ENCODE measurements at regions not wholly inside any gene's neighbourhood (a gene's known extent, or its start where the extent isn't known, plus 50 kb on each side); places are given as distances from the start of the nearest gene placed in this dataset.

DNA sequence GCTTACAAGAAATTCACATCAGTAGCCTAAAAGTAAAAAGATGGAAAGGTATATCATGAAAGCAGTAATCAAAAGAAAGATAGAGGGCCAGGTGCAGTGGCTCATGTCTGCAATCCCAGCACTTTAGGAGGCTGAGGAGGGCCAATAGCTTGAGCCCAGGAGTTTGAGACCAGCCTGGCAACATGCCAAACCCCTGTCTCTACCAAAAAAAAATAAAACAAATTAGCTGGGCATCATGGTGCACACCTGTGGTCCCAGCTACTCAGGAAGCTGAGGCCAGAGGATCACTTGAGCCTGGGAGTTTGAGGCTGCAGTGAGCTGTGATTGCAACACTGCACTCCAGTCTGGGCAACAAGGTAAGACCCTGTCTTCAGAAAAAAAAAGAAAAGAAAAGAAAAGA lies 55.5 kb downstream of the GSPT2 start:
- no peak for DNase-seq (ENCODE audit: low read depth in 3 of 3, low spot score in 2 of 3)

DNA sequence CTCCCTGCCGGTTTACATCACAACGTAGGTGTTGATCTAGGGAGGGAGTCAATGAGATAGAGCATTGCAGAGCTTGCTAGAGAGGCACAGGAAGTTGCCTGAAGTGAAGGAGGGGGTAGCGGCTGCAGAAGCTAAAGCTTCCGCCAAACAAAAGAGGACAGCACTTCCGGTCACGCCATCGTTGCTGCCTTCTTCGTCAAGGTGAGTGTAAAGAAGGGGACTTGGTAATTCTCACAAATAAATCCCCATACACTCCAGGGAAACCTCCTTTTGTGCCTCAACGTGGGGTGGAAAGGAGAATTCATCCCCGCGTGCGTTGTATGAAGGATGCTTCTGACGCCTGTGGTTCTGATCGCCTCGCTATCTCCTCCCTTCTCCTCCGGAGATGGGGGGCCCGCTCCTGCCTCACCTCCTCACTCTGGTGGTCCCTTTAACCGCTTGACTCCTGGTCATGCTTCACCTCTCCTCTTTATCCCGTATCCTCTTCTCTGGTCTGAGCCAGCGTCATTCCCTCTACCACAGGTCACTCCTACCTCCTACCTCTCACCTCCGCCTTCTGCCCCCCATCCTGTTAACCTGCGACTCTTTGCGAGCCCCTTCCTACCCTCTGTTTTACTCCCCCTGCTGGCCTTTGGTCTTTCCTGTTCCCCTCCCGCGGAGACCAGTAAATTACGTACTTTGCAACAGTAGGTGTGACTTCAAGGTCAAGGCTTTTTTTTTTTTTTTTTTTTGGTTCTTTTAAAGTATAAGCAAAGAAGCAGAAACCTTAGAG lies 59.9 kb downstream of the GSPT2 start:
- DNase-seq (ENCODE audit: low read depth in 3 of 3, low spot score in 2 of 3), result peak in 2 of 3 donors; percentile 15 to 35

DNA sequence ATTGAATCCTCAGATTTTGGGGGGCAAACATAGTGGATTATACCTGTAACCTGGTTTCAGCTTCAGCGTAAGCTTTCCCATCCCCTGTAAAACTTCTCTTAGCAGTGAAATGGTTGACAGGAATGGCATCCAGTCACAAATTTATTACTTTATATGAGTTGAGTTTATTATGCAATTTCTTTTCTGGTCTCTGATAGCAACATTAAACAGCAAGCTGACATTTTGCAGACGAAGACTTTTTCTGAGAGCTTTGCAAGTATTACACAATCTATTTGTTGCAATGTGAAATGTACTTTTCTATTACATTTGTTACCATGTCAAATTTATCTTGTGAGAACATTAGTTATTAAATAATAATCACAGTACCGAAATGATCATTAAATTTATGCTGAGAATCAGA lies 60.6 kb downstream of the GSPT2 start:
- DNase-seq (ENCODE audit: low read depth in 3 of 3, low spot score in 2 of 3), result no peak

DNA sequence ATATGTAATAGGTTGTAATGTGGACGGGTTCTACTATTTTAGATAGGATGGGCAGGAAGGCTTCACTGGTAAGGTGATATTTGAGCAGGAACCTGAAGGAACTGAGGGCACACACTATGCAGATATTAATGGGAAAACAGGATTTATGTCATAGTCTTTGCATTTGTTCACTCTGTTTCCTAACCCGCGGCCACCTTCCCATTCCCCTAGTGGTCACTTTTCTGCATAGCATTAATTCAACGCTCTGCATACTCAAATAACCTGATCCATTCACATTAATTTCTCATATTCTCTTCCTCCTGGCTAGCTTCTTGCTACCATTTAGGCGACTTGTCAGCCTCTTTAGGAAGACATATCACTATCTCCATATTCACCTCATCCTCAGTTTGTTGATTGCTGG lies 61.5 kb downstream of the GSPT2 start:
- DNase-seq (ENCODE audit: low read depth in 3 of 3, low spot score in 2 of 3), result no peak

DNA sequence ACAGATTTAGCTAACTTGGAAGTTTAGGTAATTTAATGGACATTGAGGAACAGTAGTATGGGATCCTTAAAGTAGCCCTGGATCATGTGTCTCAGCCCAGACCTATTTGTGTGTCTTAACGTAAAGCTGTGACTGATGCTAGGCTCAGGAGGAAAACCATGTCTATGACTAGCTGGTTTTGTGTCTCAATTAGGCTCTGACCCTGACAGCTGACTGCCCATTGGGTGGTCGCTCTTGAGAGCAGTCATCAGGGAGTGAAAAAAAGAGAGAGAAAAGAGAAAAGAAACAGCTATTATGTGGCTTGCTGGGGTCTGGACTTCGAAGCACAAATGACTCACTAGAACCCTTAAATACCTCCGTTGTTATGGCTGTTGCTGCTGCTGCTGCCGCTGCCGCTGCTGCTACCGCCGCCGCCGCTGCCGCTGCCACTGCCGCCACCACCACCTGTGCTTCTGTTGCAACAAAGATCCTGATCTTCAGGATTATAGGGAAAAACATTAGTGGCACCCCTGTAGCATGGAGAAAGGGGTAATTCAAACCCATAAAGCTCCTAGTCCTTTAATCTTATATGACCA lies 70.7 kb downstream of the GSPT2 start:
- no peak for DNase-seq (ENCODE audit: low read depth in 3 of 3, low spot score in 2 of 3)

- no peak for DNase-seq (ENCODE audit: low read depth in 3 of 3, low spot score in 2 of 3)
These were observed 69.4 kb upstream of the MAGED1 start for GRCh38 chrX:51824061-51824460.

DNA sequence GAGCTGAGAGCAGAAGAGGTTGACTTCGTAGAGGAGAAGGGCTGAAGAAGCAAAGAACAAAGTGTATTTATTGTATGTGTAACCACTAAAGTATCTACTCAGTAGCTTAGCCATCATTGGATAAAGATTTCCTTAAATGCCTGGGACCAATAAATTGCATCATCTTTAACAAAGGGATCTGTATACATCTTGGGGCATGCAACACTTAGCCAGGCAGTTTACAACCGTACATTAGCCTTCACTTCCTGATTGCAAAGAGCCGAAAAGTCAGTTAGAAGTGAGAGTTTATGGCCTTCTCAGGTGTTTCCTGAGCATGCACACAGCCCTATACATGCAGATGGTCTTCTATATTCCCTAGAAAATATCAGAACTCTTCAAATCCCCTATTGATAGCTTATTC lies 68.0 kb upstream of the MAGED1 start:
- DNase-seq (ENCODE audit: low read depth in 3 of 3, low spot score in 2 of 3), result no peak

DNA sequence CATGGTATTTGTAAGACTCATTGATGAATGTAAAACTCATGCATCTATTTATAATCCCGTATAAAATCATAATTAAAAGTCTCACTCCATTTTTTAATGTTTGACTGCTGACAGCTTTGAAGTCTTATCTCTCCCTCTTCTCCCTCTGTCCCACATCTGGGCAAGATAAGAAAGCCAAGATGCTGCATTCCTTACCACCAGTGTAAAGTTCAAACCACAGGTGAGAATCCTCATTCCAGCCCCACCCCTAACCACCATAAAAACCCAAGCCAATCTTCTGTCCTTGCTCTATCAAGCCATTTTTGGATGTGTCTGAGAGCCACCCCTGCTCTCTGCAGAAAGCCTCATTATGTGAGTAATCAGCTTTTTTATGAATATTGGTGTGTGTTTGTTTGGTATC lies 59.3 kb upstream of the MAGED1 start:
- DNase-seq (ENCODE audit: low read depth in 3 of 3, low spot score in 2 of 3), result no peak

GRCh38 chrX:51836823-51837222 lies 56.6 kb upstream of the MAGED1 start:
- DNase-seq (ENCODE audit: low read depth in 3 of 3, low spot score in 2 of 3), result no peak

- no peak for DNase-seq (ENCODE audit: low read depth in 3 of 3, low spot score in 2 of 3)
These were observed 56.0 kb upstream of the MAGED1 start for GRCh38 chrX:51837451-51837850.

GRCh38 chrX:51837921-51838320 lies 55.5 kb upstream of the MAGED1 start:
- peak in 2 of 3 donors; percentile 10 to 29 for DNase-seq (ENCODE audit: low read depth in 3 of 3, low spot score in 2 of 3)

Measured in right renal cortex interstitium (tissue), 3 donors.